ENCODE measurements at regions not wholly inside any gene's neighbourhood (a gene's known extent, or its start where the extent isn't known, plus 50 kb on each side); places are given as distances from the start of the nearest gene placed in this dataset.
"Not testable (repeated sequence)": the region's sequence is repeated elsewhere in the genome, so short reads cannot be mapped to it uniquely, and the experiment has no call there.

DNA sequence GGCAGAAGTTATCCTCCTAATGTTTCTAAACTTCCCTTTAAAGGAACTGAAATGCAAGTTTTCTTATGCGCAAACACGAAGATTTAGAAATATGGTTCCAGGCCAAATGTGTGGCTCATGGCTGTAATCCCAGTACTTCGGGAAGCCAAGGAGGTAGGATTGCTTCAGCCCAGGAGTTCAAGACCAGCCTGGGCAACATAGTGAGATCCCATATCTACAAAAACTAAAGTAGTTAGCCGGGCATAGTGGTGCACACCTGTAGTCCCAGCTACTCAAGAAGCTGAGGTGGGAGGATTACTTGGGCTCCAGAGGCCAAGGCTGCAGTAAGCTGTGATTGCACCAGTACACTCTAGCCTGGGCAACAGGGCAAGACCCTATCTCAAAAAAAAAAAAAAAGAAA is 95.8 kb upstream of the SCAF8 start:
- DNase-seq: no peak

DNA sequence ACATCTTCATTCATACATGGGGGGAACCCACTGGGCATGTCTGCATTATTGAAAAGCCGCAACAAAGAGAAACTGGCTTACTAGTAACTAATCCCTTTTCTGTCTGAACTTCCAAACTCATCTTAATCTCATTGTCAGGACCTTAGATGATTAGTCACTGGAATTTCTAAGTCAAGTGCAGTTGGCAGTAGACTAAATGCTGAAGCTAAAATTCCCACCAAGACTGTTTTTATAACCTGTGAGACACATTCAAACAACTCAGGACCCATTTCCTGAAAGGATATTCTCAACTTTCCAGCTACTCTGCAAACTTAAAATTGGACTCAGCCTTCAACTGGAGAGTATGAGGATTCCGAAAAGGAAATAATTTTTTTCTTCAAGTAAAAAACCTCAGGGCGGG is 94.8 kb upstream of the SCAF8 start:
- no peak for DNase-seq

DNA sequence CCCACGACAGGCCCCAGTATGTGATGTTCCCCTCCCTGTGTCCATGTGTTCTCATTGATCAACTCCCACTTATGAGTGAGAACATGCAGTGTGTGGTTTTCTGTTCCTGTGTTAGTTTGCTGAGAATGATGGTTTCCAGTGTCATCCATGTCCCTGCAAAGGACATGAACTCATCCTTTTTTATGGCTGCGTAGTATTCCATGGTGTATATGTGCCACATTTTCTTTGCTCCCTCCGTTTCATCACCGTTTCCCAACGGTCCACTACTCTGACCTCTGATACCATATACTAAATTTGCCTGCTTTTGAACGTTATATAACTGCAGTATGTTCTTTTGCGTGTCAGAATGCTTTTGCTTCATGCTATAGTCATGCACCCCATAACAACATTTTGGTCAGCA is 94.0 kb upstream of the SCAF8 start:
- DNase-seq: not testable (repeated sequence)

DNA sequence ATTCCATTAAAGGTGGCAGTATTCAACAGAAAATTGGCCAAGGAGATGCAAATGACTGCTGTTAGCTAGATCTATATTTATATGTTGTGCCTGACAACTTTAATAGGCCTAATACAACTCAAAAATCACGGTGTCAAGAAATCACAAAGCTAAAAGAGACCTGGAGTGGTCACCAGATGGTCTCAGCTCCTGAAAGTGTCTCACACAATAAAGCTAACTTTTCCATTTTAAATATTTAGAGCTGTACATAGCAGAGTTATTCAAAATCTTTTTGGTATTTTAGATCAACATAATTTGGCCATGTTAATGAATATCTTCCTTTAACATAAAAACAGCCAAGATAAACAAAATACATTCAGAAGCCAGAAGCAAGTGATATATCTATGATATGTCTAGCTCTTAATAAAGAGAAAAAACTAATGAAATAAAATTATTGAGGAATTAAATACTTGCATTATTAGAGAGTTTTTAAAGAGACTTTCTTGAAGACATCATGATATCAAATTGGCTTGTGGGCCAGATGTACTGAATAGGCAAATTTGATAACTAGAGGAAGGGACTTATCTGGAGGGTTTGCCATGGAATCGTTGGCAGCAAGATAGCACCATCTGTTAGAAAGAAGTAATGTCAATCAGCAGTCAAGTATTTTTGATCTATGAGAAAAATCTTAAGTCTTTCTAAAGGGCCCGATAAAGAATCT is 84.9 kb upstream of the SCAF8 start:
- DNase-seq: no peak

DNA sequence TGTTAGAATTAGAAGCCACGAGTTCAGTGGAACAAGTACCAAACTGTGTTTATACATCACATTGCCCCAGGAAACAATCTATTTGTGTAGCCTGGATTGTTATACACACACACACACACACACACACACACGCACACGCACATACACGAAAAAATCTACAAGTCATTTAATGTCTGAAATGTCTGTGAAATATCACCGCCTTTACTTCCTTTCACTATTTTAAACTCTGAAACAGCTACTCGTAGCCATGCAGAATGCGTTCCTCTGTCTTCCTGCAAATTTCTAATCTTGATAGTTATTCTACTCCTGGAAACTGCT is 84.4 kb upstream of the SCAF8 start:
- DNase-seq: no peak

DNA sequence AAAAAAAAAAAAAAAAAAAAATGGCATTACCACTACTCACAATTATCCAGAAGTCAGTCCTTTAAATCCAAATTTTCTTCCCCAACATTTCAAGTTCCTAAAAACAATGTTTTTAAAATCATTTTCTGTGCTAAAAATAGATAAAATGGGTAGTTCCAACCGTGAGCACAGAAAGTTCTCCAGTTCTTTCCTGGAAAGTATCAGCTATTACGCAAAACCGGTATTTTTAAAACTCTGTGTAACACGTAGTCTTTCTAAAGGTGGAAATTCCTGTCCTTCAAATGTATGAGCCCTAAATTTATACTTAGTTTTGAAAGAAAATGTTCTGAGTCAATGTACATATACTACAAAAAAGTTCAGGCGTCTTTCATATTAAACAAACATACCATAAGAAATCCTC is 83.5 kb upstream of the SCAF8 start:
- DNase-seq: no peak

DNA sequence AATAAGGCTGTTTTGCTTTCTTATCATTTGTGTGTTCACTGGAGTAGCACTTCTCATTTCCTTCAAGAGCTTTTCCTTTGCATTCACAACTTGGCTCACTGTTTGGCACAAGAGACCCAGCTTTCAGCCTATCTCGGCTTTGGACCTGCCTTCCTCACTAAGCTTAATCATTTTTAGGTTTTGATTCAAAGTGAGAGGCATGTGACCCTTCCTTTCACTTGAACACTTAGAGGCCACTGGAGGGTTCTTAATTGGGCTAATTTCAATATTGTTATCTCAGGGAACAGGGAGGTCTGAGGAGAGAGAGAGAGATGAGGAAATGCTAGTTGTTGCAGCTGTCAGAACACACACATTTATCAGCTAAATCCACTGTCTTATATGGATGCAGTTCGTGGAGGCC is 82.9 kb upstream of the SCAF8 start:
- DNase-seq: no peak

DNA sequence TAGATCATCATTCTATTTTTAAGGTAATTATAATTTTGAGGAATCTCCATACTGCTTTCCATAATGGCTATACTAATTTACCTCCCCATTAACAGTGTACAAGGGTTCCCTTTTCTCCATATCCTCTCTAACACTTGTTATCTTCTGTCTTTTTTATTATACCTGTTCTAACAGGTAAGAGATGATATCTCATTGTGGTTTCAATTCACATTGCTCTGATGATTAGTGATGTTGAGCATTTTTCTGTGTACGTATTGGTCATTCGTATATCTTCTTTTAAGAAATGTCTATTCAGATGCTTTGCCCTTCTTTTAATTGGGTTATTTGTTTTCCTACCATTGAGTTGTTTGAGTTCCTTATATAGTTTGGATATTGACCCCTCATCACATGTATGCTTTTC is 81.6 kb upstream of the SCAF8 start:
- no peak for DNase-seq

DNA sequence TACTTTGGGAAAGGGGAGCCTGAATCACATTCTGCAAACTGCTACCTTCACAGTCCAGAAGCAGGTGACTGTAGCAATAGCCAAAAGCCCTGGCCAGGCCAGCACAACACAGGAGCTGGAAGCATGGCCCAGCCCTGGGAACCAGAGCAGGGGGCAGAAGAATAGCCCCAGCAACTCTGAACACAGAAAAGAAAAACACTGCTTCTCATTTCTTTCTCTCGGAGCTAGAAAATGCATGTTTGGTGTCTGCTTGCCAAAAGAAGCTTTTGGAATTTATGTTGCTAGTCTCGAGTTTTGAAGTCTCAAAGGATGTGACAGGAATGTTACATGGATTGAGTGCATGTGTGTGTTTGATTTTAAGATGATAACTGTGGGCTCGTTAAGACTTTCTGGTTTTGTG is 79.8 kb upstream of the SCAF8 start:
- no peak for DNase-seq

DNA sequence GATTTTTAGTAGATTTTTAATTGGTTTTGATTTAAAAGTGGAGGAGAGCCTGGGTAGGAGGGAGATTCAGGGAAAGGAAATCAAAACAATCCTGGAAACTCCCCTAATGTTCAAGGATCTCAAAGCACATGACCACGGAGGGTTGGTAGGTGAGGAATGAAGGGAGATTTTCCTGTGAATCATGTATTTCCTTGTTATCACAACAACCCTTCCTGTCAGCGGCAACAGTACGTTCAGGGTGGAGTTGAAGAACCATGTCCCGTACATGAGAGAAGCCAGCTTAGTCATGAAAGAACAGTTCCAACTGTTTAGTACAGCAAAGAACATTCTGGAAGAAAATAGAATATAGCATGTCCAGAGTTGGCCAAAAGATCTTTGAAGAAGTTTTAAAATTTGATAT is 79.4 kb upstream of the SCAF8 start:
- peak; percentile 6 for DNase-seq

DNA sequence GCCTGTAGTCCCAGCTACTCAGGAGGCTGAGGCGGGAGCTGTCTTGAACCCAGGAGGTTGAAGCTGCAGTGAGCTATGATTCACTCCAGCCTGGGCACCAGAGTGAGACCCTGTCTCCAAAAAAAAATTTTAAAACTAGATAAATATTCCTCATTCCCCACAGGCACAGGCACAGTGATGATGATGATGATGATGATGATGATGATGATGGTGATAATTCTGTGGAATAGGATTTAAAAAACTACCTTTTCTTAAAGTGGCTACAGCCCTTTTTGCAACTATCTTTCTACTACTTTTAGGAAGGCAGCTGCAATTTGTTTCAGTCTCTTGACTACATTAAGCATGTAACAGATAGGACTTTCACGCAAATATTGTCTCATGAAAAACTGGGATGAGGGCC is 76.6 kb upstream of the SCAF8 start:
- DNase-seq: no peak

DNA sequence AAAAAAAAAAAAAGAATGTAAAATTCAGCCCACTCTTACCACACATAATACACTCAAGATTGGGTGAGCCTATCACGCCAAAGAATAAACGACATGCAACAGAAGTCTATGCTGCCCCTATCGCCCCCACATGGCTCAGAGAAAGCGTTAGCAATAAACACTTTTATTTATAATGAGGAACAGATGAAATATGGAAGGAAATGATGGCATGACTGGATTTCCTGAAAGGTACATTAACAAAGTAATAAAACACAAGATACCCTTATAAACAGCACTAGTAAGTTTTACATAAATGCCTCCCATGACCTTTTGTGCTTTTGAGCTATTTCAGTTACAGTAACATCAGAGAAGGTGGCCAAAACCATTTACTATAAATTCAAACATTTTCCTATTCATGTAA is 71.4 kb upstream of the SCAF8 start:
- no peak for DNase-seq

DNA sequence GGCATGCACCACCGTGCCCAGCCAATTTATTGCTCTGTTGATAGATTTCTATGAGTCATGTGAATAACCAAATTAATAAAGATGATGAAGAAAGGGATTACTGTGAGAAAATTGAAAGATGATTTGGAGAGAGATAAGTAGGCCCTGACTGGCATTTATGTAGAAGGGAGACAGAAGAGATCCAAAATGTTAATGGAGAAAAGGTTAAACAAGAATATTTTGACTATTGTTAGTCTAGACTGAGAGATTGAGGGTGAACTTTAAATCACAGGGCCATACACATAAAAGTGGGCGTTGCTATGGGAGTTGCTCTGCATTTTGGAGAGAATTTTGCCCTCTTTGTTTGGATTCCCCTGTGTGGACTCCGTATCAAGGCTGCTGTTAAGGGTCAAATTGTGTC is 68.9 kb upstream of the SCAF8 start:
- DNase-seq: no peak

DNA sequence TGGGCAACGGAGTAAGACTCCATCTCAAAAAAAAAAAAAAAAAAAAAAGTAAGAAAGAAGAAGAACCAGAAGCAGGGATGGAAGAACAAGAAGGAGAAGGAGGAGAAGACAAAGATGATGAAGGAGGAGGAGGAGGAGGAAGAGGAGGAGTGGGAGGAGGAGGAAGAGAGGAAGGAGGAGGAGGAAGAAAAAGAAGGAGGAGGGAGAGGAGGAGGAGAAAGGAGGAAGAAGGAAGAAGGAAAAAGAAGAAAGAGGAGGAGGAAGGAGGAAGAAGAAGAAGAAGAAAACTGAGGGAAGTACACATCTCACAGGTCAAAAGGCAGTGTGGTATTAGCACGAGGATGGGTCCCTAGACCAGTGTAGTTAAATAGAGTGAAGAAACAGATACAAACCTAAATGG is 65.1 kb upstream of the SCAF8 start:
- DNase-seq: no peak

DNA sequence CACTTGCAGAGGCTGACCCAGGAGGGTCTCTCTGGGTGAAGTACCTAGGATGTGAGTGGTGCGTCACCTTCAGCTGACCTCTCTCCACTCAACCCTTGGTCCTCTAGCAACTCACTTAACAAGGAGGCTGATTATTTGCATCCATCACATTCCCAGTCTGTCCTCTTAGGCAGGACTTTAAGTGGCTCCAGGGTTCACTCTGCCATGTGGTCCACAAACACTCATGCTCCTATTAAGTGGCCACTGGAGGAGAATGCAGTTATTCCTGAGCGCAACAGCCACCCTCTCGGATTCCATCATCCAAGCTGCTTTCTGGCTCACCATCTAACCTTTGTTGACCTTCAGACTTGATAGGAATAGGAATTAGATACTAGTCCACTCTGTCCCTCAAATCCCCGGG is 61.1 kb upstream of the SCAF8 start:
- no peak for DNase-seq

DNA sequence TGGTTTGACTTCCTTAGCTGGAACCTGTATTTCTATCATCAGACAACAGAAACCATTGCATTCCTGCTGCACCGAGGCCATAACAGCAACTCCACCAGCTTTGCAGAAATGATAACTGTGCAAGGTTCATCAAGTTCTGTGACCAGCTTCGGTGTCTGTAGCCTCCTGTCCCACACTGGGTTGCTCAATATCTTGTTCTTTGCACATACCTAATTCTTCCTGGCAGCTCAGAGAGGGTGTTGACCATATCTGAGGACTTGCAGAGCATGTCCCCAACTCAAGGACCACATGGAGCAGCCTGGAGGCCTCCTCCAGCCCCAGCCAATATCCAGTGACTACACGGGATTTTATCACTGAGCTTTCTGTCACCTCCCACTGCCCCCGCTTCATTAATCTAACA is 59.3 kb upstream of the SCAF8 start:
- DNase-seq: no peak

DNA sequence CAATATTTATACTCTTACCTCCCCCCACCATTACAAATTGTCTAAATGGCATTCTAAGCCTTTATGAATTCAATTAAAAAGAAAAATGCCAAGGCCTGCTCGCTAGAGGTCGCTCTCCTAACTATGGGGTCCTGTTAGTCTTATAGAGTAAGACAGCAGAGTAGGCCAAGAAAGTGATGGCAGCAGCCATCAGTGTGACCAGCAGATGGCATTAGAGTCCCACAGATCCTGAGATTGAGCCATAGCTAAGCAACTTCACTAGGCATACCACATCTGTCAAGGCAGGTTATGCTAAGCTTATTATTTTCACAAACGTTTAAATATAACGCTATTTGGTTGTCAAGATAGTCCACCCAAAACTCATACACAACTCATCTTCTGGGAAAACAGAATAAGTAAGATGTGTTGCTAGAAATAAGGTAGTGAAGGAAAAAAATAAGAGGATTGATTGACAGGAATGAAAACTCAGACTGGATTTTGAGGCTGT is 57.6 kb upstream of the SCAF8 start:
- DNase-seq: peak; percentile 83

DNA sequence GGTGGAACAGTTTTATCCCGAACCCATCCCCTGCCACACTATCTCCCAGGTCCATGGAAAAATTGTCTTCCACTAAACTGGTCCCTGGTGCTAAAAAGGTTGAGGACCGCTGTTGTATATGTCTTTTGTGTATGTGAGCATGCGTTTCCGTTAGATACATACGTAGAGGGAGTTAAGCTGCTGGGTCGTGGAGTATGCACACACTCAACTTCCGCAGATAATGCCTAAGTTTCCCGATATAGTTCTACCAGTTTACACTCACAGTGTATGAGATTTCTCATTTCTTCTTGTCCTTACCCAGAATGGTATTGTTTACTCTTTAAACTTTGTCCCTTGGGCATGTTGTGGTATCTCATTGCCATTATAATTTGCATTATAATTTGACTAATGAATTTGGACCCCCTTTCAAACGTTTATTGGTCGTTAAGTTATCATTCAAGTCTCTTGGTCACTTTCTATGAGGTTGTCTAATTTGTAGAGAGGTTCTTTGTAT is 50.5 kb upstream of the SCAF8 start:
- DNase-seq: no peak
